Panc1 (cell line): ENCODE measurements at regions not wholly inside any gene's neighbourhood (a gene's known extent, or its start where the extent isn't known, plus 50 kb on each side); places are given as distances from the start of the nearest gene placed in this dataset.

Experiments
- ATAC-seq: fragments of 200-7000 bp; cut with Tn5 transposase; 2 replicates; pipeline ENCODE4 v1.9.1; 2020; ENCODE audit warnings: mild to moderate bottlenecking, moderate library complexity
- BruUV-seq: library from RNA; stranded (reverse); fragments of 400-500 nt; replicated peaks from 2 replicates; lab custom pipeline; 2021; lab: Mats Ljungman, UMichigan
- CTCF ChIA-PET: fragments of 300-600 bp; sonication (Branson Sonifier 250); formaldehyde crosslinking; loops from one replicate; lab custom pipeline; 2022; ENCODE audit warnings: antibody characterized with exemption; lab: Charles Lee
- POLR2A ChIA-PET: fragments of 300-600 bp; sonication (Branson Sonifier 250); formaldehyde crosslinking; loops from one replicate; lab custom pipeline; 2022; ENCODE audit warnings: antibody characterized with exemption; lab: Charles Lee
- DNase-seq: peaks from one replicate; pipeline ENCODE4 v3.0.0-alpha.2; 2010; ENCODE audit warnings: low read depth, low spot score
- H3K27ac ChIP-seq: 2 replicates; pipeline ENCODE4 v1.5.1; 2011; ENCODE audit warnings: mild to moderate bottlenecking, low read length, inconsistent platforms
- H3K27me3 ChIP-seq: fragments of 200-500 bp; sonication (Bioruptor generic); 2 replicates; pipeline ENCODE4 v1.6.0; 2014; ENCODE audit warnings: low read length, inconsistent platforms; ENCODE audit not compliant: control insufficient read depth, insufficient read depth
- H3K36me3 ChIP-seq: fragments of 200-500 bp; sonication (Bioruptor generic); 2 replicates; pipeline ENCODE4 v1.5.1; 2014; ENCODE audit warnings: inconsistent platforms, mild to moderate bottlenecking, low read length, moderate library complexity; ENCODE audit not compliant: control insufficient read depth, insufficient read depth
- H3K4me1 ChIP-seq: 2 replicates; pipeline ENCODE4 v1.5.1; 2011; ENCODE audit warnings: inconsistent platforms, mild to moderate bottlenecking, low read length, moderate library complexity; ENCODE audit not compliant: control insufficient read depth, insufficient read depth
- H3K4me3 ChIP-seq, 2 experiments: 2 replicates each; pipeline ENCODE4 v1.5.1; 2011 to 2012; ENCODE audit warnings: low read depth in 2 of 2, low read length in 2 of 2, mild to moderate bottlenecking in 2 of 2, inconsistent platforms in 1 of 2, moderate library complexity in 1 of 2
- H3K9me3 ChIP-seq: fragments of 200-500 bp; sonication (Bioruptor generic); 2 replicates; pipeline ENCODE4 v1.5.1; 2014; ENCODE audit warnings: low read depth, mild to moderate bottlenecking, inconsistent platforms, low read length, moderate library complexity; ENCODE audit not compliant: control insufficient read depth, insufficient read depth
- POLR2AphosphoS5 ChIP-seq: IDR thresholded peaks from 2 replicates; pipeline ENCODE4 v1.6.1; 2012; ENCODE audit warnings: mild to moderate bottlenecking, low read depth, low read length, moderate library complexity
- REST ChIP-seq, 2 experiments: IDR thresholded peaks; 2 replicates each; pipeline ENCODE4 v1.6.1; 2011 to 2012; ENCODE audit warnings: low read depth in 2 of 2, control low read depth in 1 of 2, low read length in 1 of 2, mild to moderate bottlenecking in 1 of 2, moderate library complexity in 1 of 2; ENCODE audit not compliant: insufficient read depth in 1 of 2
- SIN3A ChIP-seq: IDR thresholded peaks from 2 replicates; pipeline ENCODE4 v1.6.1; 2012; ENCODE audit warnings: low read depth, mild to moderate bottlenecking, low read length, moderate library complexity, borderline replicate concordance; ENCODE audit not compliant: insufficient read depth
- TCF7L2 ChIP-seq: IDR thresholded peaks from 2 replicates; pipeline ENCODE4 v1.6.1; 2011; ENCODE audit warnings: mild to moderate bottlenecking, low read depth, low read length, inconsistent platforms
- in situ Hi-C: cut with HindIII; loops from 2 replicates; pipeline ENCODE4 v1.10.0; 2016; ENCODE audit warnings: low sequenced_read_pairs, low pct_unique_long_range_greater_than_20kb
- intact Hi-C: fragments of 100-400 bp; cut with micrococcal nuclease; formaldehyde crosslinking; loops from one replicate; pipeline ENCODE4 v1.10.0; 2022; ENCODE audit not compliant: unreplicated experiment
- TF ChIP-seq, protein P1 (sequence below): fragments of 450-650 bp; IDR thresholded peaks from 2 replicates; pipeline ENCODE4 v1.5.1; 2017; ENCODE audit warnings: mild to moderate bottlenecking

- intact Hi-C loops (no loop called here), in situ Hi-C loops (no loop called here)
- no peak for TF ChIP-seq TCF7L2
- TF ChIP-seq REST (IDR thresholded peaks at IDR 0.05; ENCODE audit: insufficient read depth in 1 of 2, low read depth in 2 of 2, low read length in 1 of 2) = no peak
- TF ChIP-seq, protein P1, sequence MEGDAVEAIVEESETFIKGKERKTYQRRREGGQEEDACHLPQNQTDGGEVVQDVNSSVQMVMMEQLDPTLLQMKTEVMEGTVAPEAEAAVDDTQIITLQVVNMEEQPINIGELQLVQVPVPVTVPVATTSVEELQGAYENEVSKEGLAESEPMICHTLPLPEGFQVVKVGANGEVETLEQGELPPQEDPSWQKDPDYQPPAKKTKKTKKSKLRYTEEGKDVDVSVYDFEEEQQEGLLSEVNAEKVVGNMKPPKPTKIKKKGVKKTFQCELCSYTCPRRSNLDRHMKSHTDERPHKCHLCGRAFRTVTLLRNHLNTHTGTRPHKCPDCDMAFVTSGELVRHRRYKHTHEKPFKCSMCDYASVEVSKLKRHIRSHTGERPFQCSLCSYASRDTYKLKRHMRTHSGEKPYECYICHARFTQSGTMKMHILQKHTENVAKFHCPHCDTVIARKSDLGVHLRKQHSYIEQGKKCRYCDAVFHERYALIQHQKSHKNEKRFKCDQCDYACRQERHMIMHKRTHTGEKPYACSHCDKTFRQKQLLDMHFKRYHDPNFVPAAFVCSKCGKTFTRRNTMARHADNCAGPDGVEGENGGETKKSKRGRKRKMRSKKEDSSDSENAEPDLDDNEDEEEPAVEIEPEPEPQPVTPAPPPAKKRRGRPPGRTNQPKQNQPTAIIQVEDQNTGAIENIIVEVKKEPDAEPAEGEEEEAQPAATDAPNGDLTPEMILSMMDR = no peak
- TF ChIP-seq POLR2AphosphoS5 = no peak
- no peak for TF ChIP-seq SIN3A
- Histone ChIP-seq H3K27me3 (no peaks in the 10 kb centered on the region), H3K9me3 (no peaks in the 10 kb centered on the region), H3K27ac (no peak overlapping the region), H3K4me3 (no peak overlapping the region), H3K36me3 (no peaks in the 10 kb centered on the region), H3K4me1 (no peaks in the 10 kb centered on the region)
- no TSS peak for BruUV-seq
- POLR2A ChIA-PET = no interaction called here
- CTCF ChIA-PET = no interaction called here
- no peak for DNase-seq
- ATAC-seq = no peak
Measured at GRCh38 chr3:159149633-159150032, 347.8 kb downstream of the MFSD1 start.

DNA sequence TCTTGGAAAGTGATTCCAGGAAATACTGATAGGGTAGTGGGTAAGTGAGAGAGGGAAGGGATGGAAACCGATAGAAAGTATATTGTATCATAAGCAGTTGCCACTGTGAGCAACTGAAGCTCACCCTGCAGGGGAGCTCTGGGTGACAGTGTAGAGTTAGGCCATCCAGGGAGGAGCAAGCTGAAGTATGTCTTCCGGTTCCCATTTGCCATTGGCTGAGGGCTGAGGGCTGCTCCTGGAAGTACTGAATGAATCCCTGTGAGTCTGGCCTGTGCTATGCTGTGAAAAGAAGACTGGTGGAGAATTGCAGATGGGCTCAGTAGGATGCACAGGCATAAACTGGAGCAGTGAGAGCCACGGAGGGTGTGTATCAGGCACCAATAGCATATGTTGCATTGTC lies 348.3 kb downstream of the MFSD1 start:
- in situ Hi-C loops (no loop called here), intact Hi-C loops (no loop called here)
- no peak for DNase-seq
- no peak overlapping the region for H3K4me3 ChIP-seq
- no peak overlapping the region for H3K27ac ChIP-seq
- POLR2A ChIA-PET = no interaction called here
- TF ChIP-seq POLR2AphosphoS5 = no peak
- H3K36me3 ChIP-seq = no peaks in the 10 kb centered on the region
- no peaks in the 10 kb centered on the region for H3K9me3 ChIP-seq
- ATAC-seq = no peak
- CTCF ChIA-PET = no interaction called here
- H3K27me3 ChIP-seq = no peaks in the 10 kb centered on the region
- BruUV-seq = no TSS peak
- H3K4me1 ChIP-seq = no peaks in the 10 kb centered on the region

- no peak for TF ChIP-seq TCF7L2
- no peak for TF ChIP-seq REST (IDR thresholded peaks at IDR 0.05; ENCODE audit: insufficient read depth in 1 of 2, low read depth in 2 of 2, low read length in 1 of 2)
- no peak for TF ChIP-seq SIN3A
- TF ChIP-seq, protein P1 = no peak
- no peak for TF ChIP-seq POLR2AphosphoS5
- H3K27ac ChIP-seq = no peak overlapping the region
- H3K4me1 ChIP-seq = no peaks in the 10 kb centered on the region
- DNase-seq (no peak), ATAC-seq (no peak)
- CTCF ChIA-PET = no interaction called here
- H3K9me3 ChIP-seq = no peaks in the 10 kb centered on the region
- intact Hi-C loops = no loop called here
- no peaks in the 10 kb centered on the region for H3K27me3 ChIP-seq
- BruUV-seq = no TSS peak
- no peaks in the 10 kb centered on the region for H3K36me3 ChIP-seq
- no peak overlapping the region for H3K4me3 ChIP-seq
- POLR2A ChIA-PET = no interaction called here
- in situ Hi-C loops = no loop called here
Measured at GRCh38 chr3:159151130-159151529, 349.3 kb downstream of the MFSD1 start.
